Panc1 (cell line): ENCODE measurements at regions not wholly inside any gene's neighbourhood (a gene's known extent, or its start where the extent isn't known, plus 50 kb on each side); places are given as distances from the start of the nearest gene placed in this dataset.

Experiments used
- CTCF ChIP-seq: fragments of 450-650 bp; IDR thresholded peaks from 2 replicates; pipeline ENCODE4 v1.5.1; 2017; ENCODE audit warnings: mild to moderate bottlenecking
- POLR2AphosphoS5 ChIP-seq: IDR thresholded peaks from 2 replicates; pipeline ENCODE4 v1.6.1; 2012; ENCODE audit warnings: mild to moderate bottlenecking, low read depth, low read length, moderate library complexity
- SIN3A ChIP-seq: IDR thresholded peaks from 2 replicates; pipeline ENCODE4 v1.6.1; 2012; ENCODE audit warnings: low read depth, mild to moderate bottlenecking, low read length, moderate library complexity, borderline replicate concordance; ENCODE audit not compliant: insufficient read depth

- TF ChIP-seq CTCF (no peak), POLR2AphosphoS5 (no peak), SIN3A (no peak)
These were observed 55.8 kb downstream of the SMIM38 start for GRCh38 chr11:69211540-69211919.
